Spinal cord (tissue), 9 donors: ENCODE measurements at regions not wholly inside any gene's neighbourhood (a gene's known extent, or its start where the extent isn't known, plus 50 kb on each side); places are given as distances from the start of the nearest gene placed in this dataset.
"Not testable (repeated sequence)": the region's sequence is repeated elsewhere in the genome, so short reads cannot be mapped to it uniquely, and the experiment has no call there.

ENCODE experiments used
- DNase-seq, 6 donors: peaks; one replicate each; pipeline versions ENCODE4 v3.0.0 to v3.0.0-alpha.2; 2013 to 2015; ENCODE audit warnings: low spot score in 6 of 6, low read depth in 4 of 6
- H3K27ac ChIP-seq: one replicate; pipeline ENCODE4 v1.5.1; 2013; ENCODE audit warnings: low read depth, low read length, control low read depth
- H3K27me3 ChIP-seq: one replicate; pipeline ENCODE4 v1.6.1; 2013; ENCODE audit warnings: low read length; ENCODE audit not compliant: control insufficient read depth, insufficient read depth
- H3K36me3 ChIP-seq: one replicate; pipeline ENCODE4 v1.6.1; 2013; ENCODE audit warnings: low read length; ENCODE audit not compliant: control insufficient read depth, insufficient read depth
- H3K4me1 ChIP-seq: one replicate; pipeline ENCODE4 v1.6.1; 2013; ENCODE audit warnings: low read length; ENCODE audit not compliant: control insufficient read depth, insufficient read depth
- H3K4me3 ChIP-seq: one replicate; pipeline ENCODE4 v1.5.1; 2013; ENCODE audit warnings: low read depth, low read length, control low read depth
- H3K9me3 ChIP-seq: one replicate; pipeline ENCODE4 v1.6.1; 2013; ENCODE audit warnings: low read length; ENCODE audit not compliant: control insufficient read depth, insufficient read depth
- WGBS: methylation state at CpG from one replicate; pipeline ENCODE4 v1.1.5; 2013; ENCODE audit warnings: missing lambda C conversion rate; ENCODE audit not compliant: insufficient coverage; 5-methylcytosine and 5-hydroxymethylcytosine counted together
- donor health status: healthy.

- no peaks in the 10 kb centered on the region for H3K36me3 ChIP-seq
- H3K4me3 ChIP-seq, result no peak overlapping the region
- WGBS, result 91% methylated on average over 3 of the region's 4 CpGs
- no peaks in the 10 kb centered on the region for H3K9me3 ChIP-seq
- no peak for DNase-seq
- no peak overlapping the region for H3K27ac ChIP-seq
- H3K4me1 ChIP-seq, result no peaks in the 10 kb centered on the region
- H3K27me3 ChIP-seq, result no peaks in the 10 kb centered on the region
These were observed 252.2 kb upstream of the RGMA start for GRCh38 chr15:93341164-93341563.

- H3K9me3 ChIP-seq, result no peaks in the 10 kb centered on the region
- no peaks in the 10 kb centered on the region for H3K4me1 ChIP-seq
- H3K4me3 ChIP-seq, result no peak overlapping the region
- DNase-seq, result no peak
- H3K27ac ChIP-seq, result no peak overlapping the region
- WGBS, result no CpG with 5 or more reads among the region's 2 CpGs
- H3K36me3 ChIP-seq, result no peaks in the 10 kb centered on the region
- no peaks in the 10 kb centered on the region for H3K27me3 ChIP-seq
These were observed 251.4 kb upstream of the RGMA start for GRCh38 chr15:93340406-93340805.

GRCh38 chr15:93333796-93334195 lies 244.8 kb upstream of the RGMA start:
- WGBS, result 49% methylated on average over 6 of the region's 6 CpGs

GRCh38 chr15:93333126-93333525 lies 244.1 kb upstream of the RGMA start:
- not testable (repeated sequence) for H3K27ac ChIP-seq, H3K4me1 ChIP-seq, H3K4me3 ChIP-seq, H3K27me3 ChIP-seq, H3K9me3 ChIP-seq, DNase-seq, H3K36me3 ChIP-seq
- WGBS, result no CpG with 5 or more reads among the region's 16 CpGs

More at GRCh38 chr15:93333796-93334195, 244.8 kb upstream of the RGMA start:
- Histone ChIP-seq H3K9me3 (no peaks in the 10 kb centered on the region), H3K27me3 (no peaks in the 10 kb centered on the region), H3K4me1 (peaks cover 5% of the 10 kb centered on the region), H3K27ac (no peak overlapping the region), H3K36me3 (no peaks in the 10 kb centered on the region), H3K4me3 (no peak overlapping the region)
- peak in 1 of 6 donors; percentile 44 for DNase-seq

GRCh38 chr15:93332168-93332553 lies 243.2 kb upstream of the RGMA start:
- no peak overlapping the region for H3K4me3 ChIP-seq
- DNase-seq, result peak in 1 of 6 donors; percentile 47

GRCh38 chr15:93331545-93332167 lies 242.6 kb upstream of the RGMA start:
- no peak overlapping the region for H3K27ac ChIP-seq
- H3K27me3 ChIP-seq, result no peaks in the 10 kb centered on the region
- H3K4me1 ChIP-seq, result peaks cover 5% of the 10 kb centered on the region

More at GRCh38 chr15:93332168-93332553, 243.2 kb upstream of the RGMA start:
- no CpG with 5 or more reads among the region's 4 CpGs for WGBS
- Histone ChIP-seq H3K27me3 (no peaks in the 10 kb centered on the region), H3K4me1 (peaks cover 5% of the 10 kb centered on the region), H3K36me3 (no peaks in the 10 kb centered on the region), H3K27ac (no peak overlapping the region), H3K9me3 (no peaks in the 10 kb centered on the region)

GRCh38 chr15:93330912-93331544 lies 242.0 kb upstream of the RGMA start:
- peaks cover 5% of the 10 kb centered on the region for H3K4me1 ChIP-seq
- no peak for DNase-seq
- WGBS, result 90% methylated on average over 2 of the region's 6 CpGs
- H3K9me3 ChIP-seq, result no peaks in the 10 kb centered on the region
- H3K4me3 ChIP-seq, result no peak overlapping the region
- no peaks in the 10 kb centered on the region for H3K36me3 ChIP-seq
- H3K27ac ChIP-seq, result no peak overlapping the region
- no peaks in the 10 kb centered on the region for H3K27me3 ChIP-seq

More at GRCh38 chr15:93331545-93332167, 242.6 kb upstream of the RGMA start:
- 28% methylated on average over 4 of the region's 9 CpGs for WGBS
- DNase-seq, result peak in 2 of 6 donors; percentile 41 to 86
- Histone ChIP-seq H3K4me3 (no peak overlapping the region), H3K9me3 (no peaks in the 10 kb centered on the region), H3K36me3 (no peaks in the 10 kb centered on the region)

GRCh38 chr15:93327364-93327763 lies 238.4 kb upstream of the RGMA start:
- H3K4me3 ChIP-seq, result no peak overlapping the region
- no peak for DNase-seq
- no peaks in the 10 kb centered on the region for H3K27me3 ChIP-seq
- 35% methylated on average over 2 of the region's 2 CpGs for WGBS
- H3K9me3 ChIP-seq, result no peaks in the 10 kb centered on the region
- H3K27ac ChIP-seq, result no peak overlapping the region
- peaks cover 5% of the 10 kb centered on the region for H3K4me1 ChIP-seq
- H3K36me3 ChIP-seq, result no peaks in the 10 kb centered on the region

- Histone ChIP-seq H3K27me3 (no peaks in the 10 kb centered on the region), H3K4me1 (no peaks in the 10 kb centered on the region), H3K36me3 (no peaks in the 10 kb centered on the region), H3K4me3 (no peak overlapping the region), H3K27ac (no peak overlapping the region), H3K9me3 (no peaks in the 10 kb centered on the region)
- WGBS, result 72% methylated on average over 4 of the region's 5 CpGs
- DNase-seq, result no peak
These were observed 235.4 kb upstream of the RGMA start for GRCh38 chr15:93324186-93324975.
